Activated T-helper 1 cell treated with anti-CD3 and anti-CD28 coated beads, Interleukin-12 subunit alpha, Interleukin-12 subunit beta, Interleukin-2, Interleukin-4 antibody, amounts not matched to agents 30 ng/mL and 10 ng/mL and 1 ng/mL, durations not matched to agents 14 hours and 24 hours and 36 hours (primary cell): ENCODE measurements at regions not wholly inside any gene's neighbourhood (a gene's known extent, or its start where the extent isn't known, plus 50 kb on each side); places are given as distances from the start of the nearest gene placed in this dataset.

Source experiments
- DNase-seq: peaks from one replicate; pipeline ENCODE4 v3.0.0; 2021; ENCODE audit warnings: low spot score
- H3K27ac Mint-ChIP-seq: one replicate; pipeline ENCODE4 v1.8.0; 2021; ENCODE audit warnings: mild to moderate bottlenecking, mixed read lengths
- H3K27me3 Mint-ChIP-seq: one replicate; pipeline ENCODE4 v1.8.0; 2022; ENCODE audit warnings: mild to moderate bottlenecking, moderate library complexity, mixed read lengths; ENCODE audit not compliant: insufficient read depth
- H3K36me3 Mint-ChIP-seq: one replicate; pipeline ENCODE4 v1.8.0; 2021; ENCODE audit warnings: low read depth, mixed read lengths
- H3K4me1 Mint-ChIP-seq: one replicate; pipeline ENCODE4 v1.8.0; 2021; ENCODE audit warnings: low read depth, mixed read lengths
- H3K4me3 Mint-ChIP-seq: one replicate; pipeline ENCODE4 v1.8.0; 2021; ENCODE audit warnings: mild to moderate bottlenecking, moderate library complexity, mixed read lengths
- H3K9me3 Mint-ChIP-seq: one replicate; pipeline ENCODE4 v1.8.0; 2021; ENCODE audit warnings: mixed read lengths
- intact Hi-C: fragments of 100-400 bp; cut with micrococcal nuclease; formaldehyde crosslinking; loops from one replicate; pipeline ENCODE4 v1.15.1; 2024

DNA sequence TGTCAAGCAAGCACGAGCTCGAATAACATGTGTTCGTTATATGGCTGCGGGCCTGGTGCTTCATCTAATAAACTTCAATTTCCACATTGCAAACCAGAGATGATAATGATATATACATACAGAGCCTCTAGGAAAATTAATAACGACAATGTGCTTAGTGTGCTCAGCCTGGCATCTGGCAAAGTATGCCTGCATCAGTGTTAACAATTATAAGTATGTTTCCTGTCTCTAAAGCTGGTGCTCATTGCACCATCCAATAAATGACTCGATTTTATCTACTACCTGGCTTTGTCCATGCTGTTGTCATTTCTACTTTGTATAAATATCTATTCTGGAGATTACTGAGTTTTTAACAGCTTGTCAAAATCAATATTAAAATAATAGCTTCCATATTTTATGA lies 1402.6 kb downstream of the MRPL39 start:
- Mint-ChIP-seq H3K4me1 (no peaks in the 10 kb centered on the region), H3K27me3 (no peaks in the 10 kb centered on the region), H3K4me3 (no peak overlapping the region), H3K27ac (no peak overlapping the region), H3K9me3 (peaks cover 2% of the 10 kb centered on the region), H3K36me3 (no peaks in the 10 kb centered on the region)
- intact Hi-C loops, result no loop called here
- DNase-seq, result no peak

DNA sequence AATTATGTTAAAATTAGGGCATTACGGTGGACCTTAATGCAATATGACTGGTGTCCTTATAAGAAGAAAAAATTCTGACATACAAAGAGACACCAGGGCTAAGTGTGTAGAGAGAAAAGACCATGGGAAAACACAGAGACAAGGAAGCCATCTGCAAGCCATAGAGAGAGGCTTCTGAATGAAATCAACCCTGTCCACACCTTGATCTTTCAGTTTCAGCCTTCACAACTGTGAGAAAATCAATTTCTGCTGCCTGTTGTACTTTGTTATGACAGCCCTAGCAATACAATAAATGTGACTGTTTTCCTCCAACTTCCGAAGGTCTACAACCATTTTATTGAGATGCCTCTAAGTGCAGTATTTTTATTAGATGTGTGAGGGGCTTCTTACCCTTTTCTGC lies 1407.2 kb downstream of the MRPL39 start:
- Mint-ChIP-seq H3K27ac (no peak overlapping the region), H3K9me3 (no peaks in the 10 kb centered on the region), H3K4me1 (no peaks in the 10 kb centered on the region), H3K4me3 (no peak overlapping the region), H3K36me3 (no peaks in the 10 kb centered on the region), H3K27me3 (no peaks in the 10 kb centered on the region)
- intact Hi-C loops, result no loop called here
- no peak for DNase-seq

DNA sequence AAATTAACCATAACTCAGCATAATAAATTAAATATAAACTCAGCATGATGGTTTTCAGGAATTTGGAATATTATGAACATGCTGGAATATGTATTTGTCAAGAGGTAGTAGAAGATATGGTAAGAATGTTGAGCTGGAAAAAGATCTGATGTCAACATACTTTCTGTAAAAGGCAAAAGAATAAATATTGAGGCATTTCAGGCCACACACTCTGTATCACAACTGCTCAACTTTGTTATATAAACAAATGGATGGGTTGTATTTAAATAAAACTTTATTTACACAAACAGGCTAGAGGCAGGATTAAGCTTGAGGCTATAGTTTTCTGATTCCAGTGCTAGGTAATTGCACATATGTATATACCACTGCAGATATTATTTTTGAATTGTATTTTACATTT lies 1409.4 kb downstream of the MRPL39 start:
- intact Hi-C loops, result no loop called here
- no peaks in the 10 kb centered on the region for H3K27me3 Mint-ChIP-seq
- no peaks in the 10 kb centered on the region for H3K36me3 Mint-ChIP-seq
- DNase-seq, result no peak
- H3K27ac Mint-ChIP-seq, result no peak overlapping the region
- no peak overlapping the region for H3K4me3 Mint-ChIP-seq
- no peaks in the 10 kb centered on the region for H3K9me3 Mint-ChIP-seq
- no peaks in the 10 kb centered on the region for H3K4me1 Mint-ChIP-seq

DNA sequence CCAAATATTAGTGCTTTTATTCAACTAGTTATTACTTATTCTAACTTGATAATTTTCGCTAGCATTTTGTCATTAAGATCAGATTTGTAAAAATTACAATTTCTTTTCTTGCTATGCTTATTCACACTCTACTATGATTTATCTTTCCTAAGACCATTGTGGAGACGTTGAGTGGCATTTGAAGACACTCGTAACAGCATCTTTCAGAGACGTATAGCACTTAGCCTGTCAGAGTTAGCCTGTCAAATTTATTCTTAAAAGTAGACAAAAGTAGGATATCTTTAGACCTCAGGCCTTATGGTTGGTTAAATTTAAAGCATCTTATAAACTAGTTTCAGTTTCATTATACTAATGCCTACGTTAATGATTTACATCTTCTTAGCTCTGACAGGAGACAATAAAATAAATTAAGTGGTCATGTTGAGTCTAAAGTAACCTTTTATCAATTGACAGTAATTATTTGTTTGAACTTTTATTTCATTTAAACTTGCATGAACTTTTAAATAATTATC lies 1410.1 kb downstream of the MRPL39 start:
- Mint-ChIP-seq H3K4me3 (no peak overlapping the region), H3K36me3 (no peaks in the 10 kb centered on the region), H3K27me3 (no peaks in the 10 kb centered on the region), H3K4me1 (no peaks in the 10 kb centered on the region), H3K9me3 (no peaks in the 10 kb centered on the region), H3K27ac (no peak overlapping the region)
- DNase-seq, result no peak
- intact Hi-C loops, result no loop called here

DNA sequence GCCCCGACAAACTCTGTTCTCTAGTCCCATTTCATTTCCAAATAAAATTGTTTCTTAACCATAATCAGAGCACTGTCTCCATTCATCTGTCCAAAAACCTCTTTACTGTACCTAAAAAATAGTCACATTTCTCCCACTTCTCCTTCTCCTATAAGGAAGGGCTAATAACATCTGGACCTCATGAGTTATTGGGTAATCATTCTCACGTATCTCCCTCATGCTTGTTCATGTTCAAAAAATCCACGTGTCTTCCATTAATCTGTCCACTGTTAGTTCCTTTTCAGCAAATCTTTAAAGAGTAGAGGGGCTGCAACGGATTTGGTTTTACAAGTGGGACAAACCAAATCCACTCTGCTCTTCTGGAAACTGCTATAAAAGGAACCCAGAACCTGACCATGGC lies 1418.8 kb downstream of the MRPL39 start:
- H3K27ac Mint-ChIP-seq, result no peak overlapping the region

DNA sequence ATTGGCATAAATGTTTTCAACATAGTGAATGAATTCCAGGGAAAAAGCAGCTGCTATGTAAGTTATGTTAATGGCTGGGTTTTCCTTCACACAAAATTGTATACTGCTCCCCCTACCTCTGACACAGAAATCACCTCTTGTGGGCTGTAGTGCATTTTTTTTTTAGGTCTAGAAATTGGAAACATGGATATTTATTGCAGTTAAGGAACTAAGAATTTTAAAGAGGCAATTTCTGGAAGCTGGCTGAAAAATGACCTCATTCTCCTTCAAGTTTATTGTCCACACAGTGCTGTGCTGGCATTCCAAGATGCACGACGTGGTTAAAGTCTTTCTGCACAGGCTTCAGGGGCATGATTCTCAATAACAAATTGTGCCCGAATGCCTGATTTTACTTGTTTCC lies 1424.2 kb downstream of the MRPL39 start:
- DNase-seq, result no peak
- intact Hi-C loops, result no loop called here
- H3K4me1 Mint-ChIP-seq, result no peaks in the 10 kb centered on the region
- no peaks in the 10 kb centered on the region for H3K36me3 Mint-ChIP-seq
- H3K27ac Mint-ChIP-seq, result no peak overlapping the region
- no peaks in the 10 kb centered on the region for H3K27me3 Mint-ChIP-seq
- H3K4me3 Mint-ChIP-seq, result no peak overlapping the region
- no peaks in the 10 kb centered on the region for H3K9me3 Mint-ChIP-seq

More for the DNA sequence above, 1418.8 kb downstream of the MRPL39 start:
- no peak for DNase-seq
- Mint-ChIP-seq H3K4me1 (no peaks in the 10 kb centered on the region), H3K4me3 (no peak overlapping the region), H3K9me3 (no peaks in the 10 kb centered on the region), H3K36me3 (no peaks in the 10 kb centered on the region), H3K27me3 (no peaks in the 10 kb centered on the region)
- intact Hi-C loops, result no loop called here

DNA sequence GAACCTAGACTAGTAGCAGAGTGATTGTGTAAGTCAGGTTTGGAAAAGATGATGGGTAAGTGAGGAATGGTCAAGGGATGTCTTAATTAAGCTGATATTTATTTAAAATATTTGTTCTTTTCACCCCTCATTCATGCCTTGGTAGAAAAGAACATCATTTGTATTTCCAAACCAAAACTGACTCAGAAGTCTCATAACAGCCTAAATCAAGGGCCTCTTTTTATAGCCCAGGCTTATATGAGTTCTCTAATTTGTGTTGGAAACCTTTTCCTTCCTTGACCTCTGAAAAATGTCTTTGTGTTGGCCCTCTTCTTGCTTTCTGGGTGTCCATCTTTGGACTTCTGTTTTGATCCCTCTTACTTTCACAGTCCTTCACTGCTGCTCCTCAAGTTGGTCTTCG lies 1428.2 kb downstream of the MRPL39 start:
- no peak overlapping the region for H3K4me3 Mint-ChIP-seq
- H3K9me3 Mint-ChIP-seq, result no peaks in the 10 kb centered on the region
- H3K36me3 Mint-ChIP-seq, result no peaks in the 10 kb centered on the region
- no peak overlapping the region for H3K27ac Mint-ChIP-seq
- H3K27me3 Mint-ChIP-seq, result no peaks in the 10 kb centered on the region
- no peak for DNase-seq
- H3K4me1 Mint-ChIP-seq, result no peaks in the 10 kb centered on the region
- intact Hi-C loops, result no loop called here

DNA sequence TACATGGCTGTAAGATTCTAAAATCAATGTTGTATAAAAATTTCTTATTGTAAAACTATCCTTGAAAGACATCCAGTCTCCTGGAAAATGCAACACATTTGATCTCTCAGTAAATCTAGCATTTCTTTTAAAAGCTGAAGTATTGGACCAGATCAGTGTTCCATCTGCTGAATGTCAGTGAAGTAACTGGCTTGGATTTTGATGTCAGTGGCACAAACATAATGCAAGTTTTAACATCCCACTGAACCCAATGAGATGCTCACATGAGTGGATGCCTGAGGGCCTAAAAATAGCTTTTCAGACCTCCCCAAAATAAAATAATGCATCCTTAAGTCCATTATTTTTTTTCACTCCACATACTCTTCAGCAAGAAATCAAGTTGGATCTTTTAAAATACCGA lies 1432.2 kb downstream of the MRPL39 start:
- intact Hi-C loops, result no loop called here
- H3K36me3 Mint-ChIP-seq, result no peaks in the 10 kb centered on the region
- no peak for DNase-seq
- no peaks in the 10 kb centered on the region for H3K9me3 Mint-ChIP-seq
- no peaks in the 10 kb centered on the region for H3K4me1 Mint-ChIP-seq
- no peak overlapping the region for H3K4me3 Mint-ChIP-seq
- no peak overlapping the region for H3K27ac Mint-ChIP-seq
- H3K27me3 Mint-ChIP-seq, result no peaks in the 10 kb centered on the region

DNA sequence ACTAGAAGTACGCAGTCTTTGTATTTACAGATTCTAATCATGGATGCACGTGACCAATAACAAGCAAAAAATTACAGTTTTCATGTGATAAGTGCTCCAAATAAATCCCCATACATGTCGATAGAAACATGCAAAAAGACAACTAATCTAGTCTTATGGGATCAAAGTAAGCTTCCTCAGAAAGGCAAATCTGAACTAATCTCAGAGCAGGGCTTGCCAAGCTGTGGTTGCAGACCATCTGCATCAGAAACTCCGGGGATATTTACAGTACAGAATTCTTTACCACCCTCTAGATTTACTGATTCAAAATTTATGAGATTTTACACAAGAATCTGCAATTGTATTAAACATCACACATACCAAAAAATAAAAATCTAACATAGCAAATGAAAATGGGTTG lies 1435.5 kb downstream of the MRPL39 start:
- Mint-ChIP-seq H3K4me3 (no peak overlapping the region), H3K9me3 (no peaks in the 10 kb centered on the region), H3K27me3 (no peaks in the 10 kb centered on the region), H3K4me1 (no peaks in the 10 kb centered on the region), H3K27ac (no peak overlapping the region), H3K36me3 (no peaks in the 10 kb centered on the region)
- intact Hi-C loops, result no loop called here
- DNase-seq, result no peak

DNA sequence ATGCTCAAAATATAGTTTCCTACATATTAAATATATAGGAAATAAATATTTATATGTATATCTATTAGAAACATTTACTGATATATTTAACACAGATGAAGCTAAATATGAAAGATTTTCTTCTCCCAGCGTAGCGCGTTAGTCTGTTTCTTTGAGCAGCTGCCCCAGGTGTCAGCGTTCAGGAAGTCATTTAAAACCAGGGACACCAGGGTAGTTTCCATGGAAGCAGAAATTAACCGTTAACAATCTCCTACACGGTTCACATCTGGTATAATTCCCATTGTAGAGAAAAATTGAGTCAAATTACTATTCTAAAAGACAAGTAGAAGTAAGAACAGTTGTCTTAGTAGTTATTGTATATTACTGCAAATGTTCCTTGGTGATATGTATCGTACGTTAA lies 1443.7 kb downstream of the MRPL39 start:
- no peaks in the 10 kb centered on the region for H3K4me1 Mint-ChIP-seq
- intact Hi-C loops, result loop anchor here (5.0 kb wide), 1 partner anchor 49 kb away; no protein-coding TSS in a partner anchor
- no peak for DNase-seq
- no peaks in the 10 kb centered on the region for H3K36me3 Mint-ChIP-seq
- H3K27me3 Mint-ChIP-seq, result no peaks in the 10 kb centered on the region
- H3K9me3 Mint-ChIP-seq, result no peaks in the 10 kb centered on the region
- H3K4me3 Mint-ChIP-seq, result no peak overlapping the region
- no peak overlapping the region for H3K27ac Mint-ChIP-seq

DNA sequence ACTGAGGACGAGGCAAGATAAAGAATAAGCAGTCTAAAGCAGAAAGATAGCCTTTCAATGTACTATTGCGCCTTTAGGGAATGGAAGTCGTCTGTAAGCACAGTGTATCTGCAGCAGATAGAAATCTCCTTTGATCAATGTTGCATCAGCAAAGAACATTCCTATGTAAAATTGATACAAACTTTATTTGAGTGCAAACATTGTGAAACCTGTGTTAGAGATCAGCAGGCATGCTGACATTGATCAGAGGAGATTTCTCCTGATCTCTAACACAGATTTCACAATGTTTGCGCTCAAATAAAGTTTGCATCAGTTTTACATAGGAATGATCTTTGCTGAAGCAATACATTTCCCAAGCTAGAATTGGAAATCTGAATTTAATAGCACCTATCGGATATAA lies 1446.8 kb downstream of the MRPL39 start:
- Mint-ChIP-seq H3K9me3 (no peaks in the 10 kb centered on the region), H3K27me3 (no peaks in the 10 kb centered on the region), H3K27ac (no peak overlapping the region), H3K4me1 (no peaks in the 10 kb centered on the region), H3K36me3 (no peaks in the 10 kb centered on the region), H3K4me3 (no peak overlapping the region)
- intact Hi-C loops, result loop anchor here (5.0 kb wide), 1 partner anchor 52 kb away; no protein-coding TSS in a partner anchor
- no peak for DNase-seq

DNA sequence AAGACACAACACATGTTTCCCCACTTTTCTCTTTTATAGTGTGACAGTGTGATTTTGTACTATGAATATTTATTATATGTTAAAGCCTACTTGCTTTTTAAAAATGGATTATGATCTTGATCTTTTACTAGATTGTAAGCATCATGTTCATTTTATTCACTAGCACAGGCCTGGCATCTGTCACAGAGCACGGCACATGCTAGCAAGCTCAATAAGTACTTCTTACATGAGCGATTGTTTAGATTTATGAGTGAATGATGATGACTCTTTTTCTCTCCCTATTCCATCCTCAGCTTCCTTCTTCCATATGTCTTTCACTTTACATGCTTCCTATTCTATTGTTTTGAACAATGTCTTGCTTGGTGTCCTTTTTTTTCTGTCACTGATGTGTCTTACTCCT lies 1454.1 kb downstream of the MRPL39 start:
- Mint-ChIP-seq H3K27me3 (no peaks in the 10 kb centered on the region), H3K4me3 (no peak overlapping the region), H3K36me3 (no peaks in the 10 kb centered on the region), H3K9me3 (no peaks in the 10 kb centered on the region), H3K4me1 (no peaks in the 10 kb centered on the region), H3K27ac (no peak overlapping the region)
- intact Hi-C loops, result no loop called here
- no peak for DNase-seq

DNA sequence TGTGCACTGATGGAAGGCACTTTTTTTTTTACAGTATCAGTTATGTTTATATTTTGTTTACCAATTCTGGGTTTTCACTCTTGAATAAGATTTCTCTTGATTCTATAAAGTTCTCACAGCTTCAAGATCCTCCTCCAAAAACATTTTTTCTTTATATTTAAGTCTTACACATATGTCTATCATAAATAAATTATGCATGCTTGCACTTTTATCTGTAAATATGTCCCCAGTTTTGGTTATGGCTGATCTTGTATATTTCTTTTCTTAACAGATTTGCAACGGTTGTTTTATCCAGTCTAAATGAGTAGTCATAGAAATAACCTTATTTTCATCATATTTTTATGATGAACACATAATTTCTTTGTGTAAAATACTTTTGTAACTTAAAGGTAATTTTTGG lies 1456.5 kb downstream of the MRPL39 start:
- Mint-ChIP-seq H3K4me1 (no peaks in the 10 kb centered on the region), H3K9me3 (no peaks in the 10 kb centered on the region), H3K27me3 (no peaks in the 10 kb centered on the region), H3K36me3 (no peaks in the 10 kb centered on the region), H3K4me3 (no peak overlapping the region), H3K27ac (no peak overlapping the region)
- intact Hi-C loops, result no loop called here
- no peak for DNase-seq

DNA sequence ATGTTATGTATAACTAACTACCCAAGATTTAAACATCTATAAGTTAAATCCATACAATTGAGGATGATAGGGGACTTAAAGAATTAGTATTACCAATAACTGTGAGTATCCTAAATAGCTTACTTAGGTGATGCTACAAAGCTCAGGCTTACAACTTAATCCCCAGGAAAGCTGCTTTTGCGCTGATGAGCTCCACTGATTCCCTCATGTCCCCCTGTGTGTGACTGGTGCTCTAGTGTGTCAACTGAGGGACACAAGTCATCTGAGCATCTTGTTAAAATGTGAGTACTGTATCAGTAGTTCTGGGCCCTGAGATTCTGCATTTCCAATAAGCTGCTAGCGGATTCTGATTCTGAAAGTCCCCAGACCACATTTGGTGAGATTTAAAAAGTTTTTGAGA lies 1458.8 kb downstream of the MRPL39 start:
- Mint-ChIP-seq H3K36me3 (no peaks in the 10 kb centered on the region), H3K4me3 (no peak overlapping the region), H3K27ac (no peak overlapping the region), H3K9me3 (no peaks in the 10 kb centered on the region), H3K27me3 (no peaks in the 10 kb centered on the region), H3K4me1 (no peaks in the 10 kb centered on the region)
- DNase-seq, result no peak
- intact Hi-C loops, result no loop called here
